Retinal pigment epithelial cell (primary cell): ENCODE measurements at regions not wholly inside any gene's neighbourhood (a gene's known extent, or its start where the extent isn't known, plus 50 kb on each side); places are given as distances from the start of the nearest gene placed in this dataset.

Experiments used
- DNase-seq: peaks from one replicate; pipeline ENCODE4 v3.0.0-alpha.2; 2010; ENCODE audit warnings: low read depth
- H3K4me3 ChIP-seq: 2 replicates; pipeline ENCODE4 v1.5.1; 2011; ENCODE audit warnings: mild to moderate bottlenecking, low read length, control low read depth, moderate library complexity
- TF ChIP-seq, protein P1 (sequence below): conservative IDR thresholded peaks from 2 replicates; pipeline ENCODE4 v1.5.1; 2011; ENCODE audit warnings: low read depth, low read length, control low read depth, inconsistent platforms

DNA sequence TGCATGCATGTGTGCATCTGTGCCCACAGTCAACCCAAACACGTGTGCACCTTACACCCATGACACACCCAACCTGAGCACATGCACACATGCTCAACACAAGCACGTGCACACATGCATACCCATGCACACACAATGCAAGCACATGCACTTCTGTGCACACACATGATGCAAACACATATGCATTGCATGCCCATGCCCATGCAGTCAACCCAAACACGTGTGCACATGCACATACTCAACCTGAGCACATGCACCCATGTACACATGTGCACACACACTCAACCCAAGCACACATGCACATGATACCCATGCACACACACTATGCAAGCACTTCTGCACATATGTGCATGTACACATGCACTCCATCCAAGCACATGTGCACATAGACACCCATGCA is 84.5 kb upstream of the FAM20C start:
- DNase-seq = no peak
- TF ChIP-seq, protein P1, sequence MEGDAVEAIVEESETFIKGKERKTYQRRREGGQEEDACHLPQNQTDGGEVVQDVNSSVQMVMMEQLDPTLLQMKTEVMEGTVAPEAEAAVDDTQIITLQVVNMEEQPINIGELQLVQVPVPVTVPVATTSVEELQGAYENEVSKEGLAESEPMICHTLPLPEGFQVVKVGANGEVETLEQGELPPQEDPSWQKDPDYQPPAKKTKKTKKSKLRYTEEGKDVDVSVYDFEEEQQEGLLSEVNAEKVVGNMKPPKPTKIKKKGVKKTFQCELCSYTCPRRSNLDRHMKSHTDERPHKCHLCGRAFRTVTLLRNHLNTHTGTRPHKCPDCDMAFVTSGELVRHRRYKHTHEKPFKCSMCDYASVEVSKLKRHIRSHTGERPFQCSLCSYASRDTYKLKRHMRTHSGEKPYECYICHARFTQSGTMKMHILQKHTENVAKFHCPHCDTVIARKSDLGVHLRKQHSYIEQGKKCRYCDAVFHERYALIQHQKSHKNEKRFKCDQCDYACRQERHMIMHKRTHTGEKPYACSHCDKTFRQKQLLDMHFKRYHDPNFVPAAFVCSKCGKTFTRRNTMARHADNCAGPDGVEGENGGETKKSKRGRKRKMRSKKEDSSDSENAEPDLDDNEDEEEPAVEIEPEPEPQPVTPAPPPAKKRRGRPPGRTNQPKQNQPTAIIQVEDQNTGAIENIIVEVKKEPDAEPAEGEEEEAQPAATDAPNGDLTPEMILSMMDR = no peak
- no peak overlapping the region for H3K4me3 ChIP-seq

DNA sequence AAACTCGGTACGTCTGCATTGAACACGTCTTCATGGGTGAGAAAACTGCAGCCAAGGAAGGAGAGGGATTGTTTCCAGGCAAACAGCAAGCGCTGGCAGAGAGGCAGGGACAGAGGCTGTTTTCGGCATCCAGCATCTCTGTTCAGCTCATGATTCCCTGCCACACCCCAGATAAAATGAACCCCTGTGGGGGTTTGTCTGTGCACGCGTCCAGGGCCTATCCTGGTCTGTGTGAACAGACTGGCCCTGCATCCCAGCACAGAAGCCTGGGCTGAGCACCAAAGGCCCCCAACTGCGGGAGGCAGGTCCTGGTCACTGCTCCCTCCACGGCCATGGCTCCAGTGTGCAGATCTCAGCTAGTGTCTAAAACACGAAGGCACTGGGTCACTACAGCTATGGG is 83.3 kb upstream of the FAM20C start:
- H3K4me3 ChIP-seq = no peak overlapping the region
- DNase-seq = no peak
- TF ChIP-seq, protein P1 = no peak

GRCh38 chr7:109898-110556 is 82.3 kb upstream of the FAM20C start:
- TF ChIP-seq, protein P1 = no peak
- DNase-seq = no peak
- no peak overlapping the region for H3K4me3 ChIP-seq

GRCh38 chr7:110557-111232 is 81.7 kb upstream of the FAM20C start:
- H3K4me3 ChIP-seq = no peak overlapping the region
- no peak for DNase-seq
- TF ChIP-seq, protein P1 = no peak

GRCh38 chr7:111591-111990 is 80.8 kb upstream of the FAM20C start:
- DNase-seq = no peak
- TF ChIP-seq, protein P1 = no peak
- no peak overlapping the region for H3K4me3 ChIP-seq

- TF ChIP-seq, protein P1 = no peak
- no peak overlapping the region for H3K4me3 ChIP-seq
- no peak for DNase-seq
Observed at GRCh38 chr7:112881-113280, 79.5 kb upstream of the FAM20C start.
